ENCODE measurements at regions not wholly inside any gene's neighbourhood (a gene's known extent, or its start where the extent isn't known, plus 50 kb on each side); places are given as distances from the start of the nearest gene placed in this dataset.

GRCh38 chr2:38218995-38219394, 143.0 kb upstream of the CYP1B1 start:
- Histone ChIP-seq H3K27me3 (no peaks in the 10 kb centered on the region), H3K4me3 (no peak overlapping the region), H3K9me3 (no peaks in the 10 kb centered on the region), H3K4me1 (no peaks in the 10 kb centered on the region), H3K27ac (no peak overlapping the region), H3K36me3 (no peaks in the 10 kb centered on the region)
- DNase-seq = no peak
- no peak for TF ChIP-seq CTCF (IDR thresholded peaks at IDR 0.05)
- ATAC-seq = no peak
- intact Hi-C loops (cut with DNase I) = no loop called here

GRCh38 chr2:38218591-38218991, 142.6 kb upstream of the CYP1B1 start:
- no peak for DNase-seq
- intact Hi-C loops (cut with DNase I) = no loop called here
- Histone ChIP-seq H3K27me3 (no peaks in the 10 kb centered on the region), H3K9me3 (no peaks in the 10 kb centered on the region), H3K4me1 (no peaks in the 10 kb centered on the region), H3K27ac (no peak overlapping the region), H3K4me3 (no peak overlapping the region), H3K36me3 (no peaks in the 10 kb centered on the region)
- TF ChIP-seq CTCF (IDR thresholded peaks at IDR 0.05) = no peak
- no peak for ATAC-seq

- Histone ChIP-seq H3K4me1 (no peaks in the 10 kb centered on the region), H3K27ac (no peak overlapping the region), H3K36me3 (no peaks in the 10 kb centered on the region), H3K9me3 (no peaks in the 10 kb centered on the region), H3K27me3 (no peaks in the 10 kb centered on the region), H3K4me3 (no peak overlapping the region)
- intact Hi-C loops (cut with DNase I) = no loop called here
- no peak for ATAC-seq
- no peak for DNase-seq
- TF ChIP-seq CTCF (IDR thresholded peaks at IDR 0.05) = no peak
Observed at GRCh38 chr2:38217401-38218188, 141.6 kb upstream of the CYP1B1 start.

- no peaks in the 10 kb centered on the region for H3K4me1 ChIP-seq
- no peak for TF ChIP-seq CTCF (IDR thresholded peaks at IDR 0.05)
- ATAC-seq (no peak), DNase-seq (no peak)
- no peaks in the 10 kb centered on the region for H3K27me3 ChIP-seq
- no peaks in the 10 kb centered on the region for H3K9me3 ChIP-seq
- no peak overlapping the region for H3K4me3 ChIP-seq
- H3K36me3 ChIP-seq = no peaks in the 10 kb centered on the region
- no peak overlapping the region for H3K27ac ChIP-seq
- intact Hi-C loops (cut with DNase I) = no loop called here
Observed at GRCh38 chr2:38216886-38217285, 140.9 kb upstream of the CYP1B1 start.

- no peak for ATAC-seq
Observed at GRCh38 chr2:38215993-38216392, 140.0 kb upstream of the CYP1B1 start.

More at GRCh38 chr2:38215993-38216392, 140.0 kb upstream of the CYP1B1 start:
- intact Hi-C loops (cut with DNase I) = no loop called here
- no peak for TF ChIP-seq CTCF (IDR thresholded peaks at IDR 0.05)
- DNase-seq = no peak
- Histone ChIP-seq H3K36me3 (no peaks in the 10 kb centered on the region), H3K27ac (no peak overlapping the region), H3K4me1 (no peaks in the 10 kb centered on the region), H3K4me3 (no peak overlapping the region), H3K27me3 (no peaks in the 10 kb centered on the region), H3K9me3 (no peaks in the 10 kb centered on the region)

All from upper lobe of right lung (tissue), 1 donor.